D721Med (cell line): ENCODE measurements at regions not wholly inside any gene's neighbourhood (a gene's known extent, or its start where the extent isn't known, plus 50 kb on each side); places are given as distances from the start of the nearest gene placed in this dataset.

Experiments used
- DNase-seq: peaks from one replicate; pipeline ENCODE4 v3.0.0; 2011; ENCODE audit warnings: low spot score; ENCODE audit not compliant: insufficient read length
- FAIRE-seq: peaks from 2 replicates; lab custom pipeline; 2011; peaks lifted over from hg19 to GRCh38; lab: Jason Lieb, UNC
- CTCF ChIP-seq: IDR thresholded peaks from 2 replicates; pipeline ENCODE4 v1.5.1; 2012; ENCODE audit warnings: mild to moderate bottlenecking, control low read depth; ENCODE audit not compliant: insufficient read depth; ENCODE audit errors: missing control alignments

GRCh38 chr11:134711588-134711987 is 299.5 kb upstream of the B3GAT1 start:
- TF ChIP-seq CTCF, result no peak
- no peak for DNase-seq
- FAIRE-seq, result no peak

GRCh38 chr11:134710861-134711407 is 298.9 kb upstream of the B3GAT1 start:
- FAIRE-seq (no peak), DNase-seq (no peak)
- no peak for TF ChIP-seq CTCF

- no peak for DNase-seq
- TF ChIP-seq CTCF, result no peak
- no peak for FAIRE-seq
Measured at GRCh38 chr11:134705858-134706257, 293.8 kb upstream of the B3GAT1 start.

- TF ChIP-seq CTCF, result no peak
- no peak for DNase-seq
- no peak for FAIRE-seq
Measured at GRCh38 chr11:134702827-134703226, 290.8 kb upstream of the B3GAT1 start.

GRCh38 chr11:134701564-134702165 is 289.6 kb upstream of the B3GAT1 start:
- no peak for DNase-seq
- no peak for FAIRE-seq
- TF ChIP-seq CTCF, result no peak

- DNase-seq (no peak), FAIRE-seq (no peak)
- TF ChIP-seq CTCF, result no peak
Measured at GRCh38 chr11:134700101-134700640, 288.1 kb upstream of the B3GAT1 start.

GRCh38 chr11:134696455-134696854 is 284.4 kb upstream of the B3GAT1 start:
- no peak for TF ChIP-seq CTCF
- DNase-seq (no peak), FAIRE-seq (no peak)
